ENCODE measurements at regions not wholly inside any gene's neighbourhood (a gene's known extent, or its start where the extent isn't known, plus 50 kb on each side); places are given as distances from the start of the nearest gene placed in this dataset.

DNA sequence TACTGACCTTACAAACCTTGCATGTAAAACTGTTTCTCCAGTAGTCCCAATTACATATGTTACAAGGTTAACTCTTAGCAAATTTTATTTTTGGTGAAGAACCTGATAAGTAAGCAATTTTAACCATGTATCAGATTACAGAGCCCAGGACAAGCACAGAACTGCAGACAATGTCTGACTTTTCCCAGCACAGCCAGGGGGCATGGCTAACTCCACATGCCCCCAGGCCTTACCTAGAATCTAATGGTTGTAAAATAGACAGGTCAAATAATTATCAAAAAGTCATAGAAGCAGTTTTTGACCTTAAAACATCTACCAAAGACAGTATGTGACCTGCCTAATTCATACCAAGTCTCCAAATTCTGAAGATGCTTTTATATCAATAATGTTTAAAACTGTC lies 364.1 kb downstream of the FOXO1 start (continued):
- TF ChIP-seq ZNF134 (CRISPR knock-in tag; conservative IDR thresholded peaks at IDR 0.05) (no peak), ARHGAP35 (IDR thresholded peaks at IDR 0.05; ENCODE audit: partially characterized antibody) (no peak), ZNF696 (CRISPR knock-in tag; conservative IDR thresholded peaks at IDR 0.05) (no peak), POLR2H (tag; IDR thresholded peaks at IDR 0.05; ENCODE audit: low read depth) (no peak), ZKSCAN8 (CRISPR knock-in tag; IDR thresholded peaks at IDR 0.05) (no peak)
- TF ChIP-seq, protein P1, sequence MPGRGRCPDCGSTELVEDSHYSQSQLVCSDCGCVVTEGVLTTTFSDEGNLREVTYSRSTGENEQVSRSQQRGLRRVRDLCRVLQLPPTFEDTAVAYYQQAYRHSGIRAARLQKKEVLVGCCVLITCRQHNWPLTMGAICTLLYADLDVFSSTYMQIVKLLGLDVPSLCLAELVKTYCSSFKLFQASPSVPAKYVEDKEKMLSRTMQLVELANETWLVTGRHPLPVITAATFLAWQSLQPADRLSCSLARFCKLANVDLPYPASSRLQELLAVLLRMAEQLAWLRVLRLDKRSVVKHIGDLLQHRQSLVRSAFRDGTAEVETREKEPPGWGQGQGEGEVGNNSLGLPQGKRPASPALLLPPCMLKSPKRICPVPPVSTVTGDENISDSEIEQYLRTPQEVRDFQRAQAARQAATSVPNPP (IDR thresholded peaks at IDR 0.05; ENCODE audit: borderline replicate concordance, insufficient read depth, insufficient read length), result no peak
- TF ChIP-seq, protein P2, sequence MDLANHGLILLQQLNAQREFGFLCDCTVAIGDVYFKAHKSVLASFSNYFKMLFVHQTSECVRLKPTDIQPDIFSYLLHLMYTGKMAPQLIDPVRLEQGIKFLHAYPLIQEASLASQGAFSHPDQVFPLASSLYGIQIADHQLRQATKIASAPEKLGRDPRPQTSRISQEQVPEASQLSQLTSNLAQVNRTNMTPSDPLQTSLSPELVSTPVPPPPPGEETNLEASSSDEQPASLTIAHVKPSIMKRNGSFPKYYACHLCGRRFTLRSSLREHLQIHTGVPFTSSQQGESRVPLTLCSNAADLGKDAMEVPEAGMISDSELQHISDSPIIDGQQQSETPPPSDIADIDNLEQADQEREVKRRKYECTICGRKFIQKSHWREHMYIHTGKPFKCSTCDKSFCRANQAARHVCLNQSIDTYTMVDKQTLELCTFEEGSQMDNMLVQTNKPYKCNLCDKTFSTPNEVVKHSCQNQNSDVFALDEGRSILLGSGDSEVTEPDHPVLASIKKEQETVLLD (IDR thresholded peaks at IDR 0.05), result no peak
- TF ChIP-seq, protein P3, sequence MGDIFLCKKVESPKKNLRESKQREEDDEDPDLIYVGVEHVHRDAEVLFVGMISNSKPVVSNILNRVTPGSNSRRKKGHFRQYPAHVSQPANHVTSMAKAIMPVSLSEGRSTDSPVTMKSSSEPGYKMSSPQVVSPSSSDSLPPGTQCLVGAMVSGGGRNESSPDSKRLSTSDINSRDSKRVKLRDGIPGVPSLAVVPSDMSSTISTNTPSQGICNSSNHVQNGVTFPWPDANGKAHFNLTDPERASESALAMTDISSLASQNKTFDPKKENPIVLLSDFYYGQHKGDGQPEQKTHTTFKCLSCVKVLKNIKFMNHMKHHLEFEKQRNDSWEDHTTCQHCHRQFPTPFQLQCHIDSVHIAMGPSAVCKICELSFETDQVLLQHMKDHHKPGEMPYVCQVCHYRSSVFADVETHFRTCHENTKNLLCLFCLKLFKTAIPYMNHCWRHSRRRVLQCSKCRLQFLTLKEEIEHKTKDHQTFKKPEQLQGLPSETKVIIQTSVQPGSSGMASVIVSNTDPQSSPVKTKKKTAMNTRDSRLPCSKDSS (IDR thresholded peaks at IDR 0.05; ENCODE audit: low read depth, partially characterized antibody), result no peak
- TF ChIP-seq, protein P4, sequence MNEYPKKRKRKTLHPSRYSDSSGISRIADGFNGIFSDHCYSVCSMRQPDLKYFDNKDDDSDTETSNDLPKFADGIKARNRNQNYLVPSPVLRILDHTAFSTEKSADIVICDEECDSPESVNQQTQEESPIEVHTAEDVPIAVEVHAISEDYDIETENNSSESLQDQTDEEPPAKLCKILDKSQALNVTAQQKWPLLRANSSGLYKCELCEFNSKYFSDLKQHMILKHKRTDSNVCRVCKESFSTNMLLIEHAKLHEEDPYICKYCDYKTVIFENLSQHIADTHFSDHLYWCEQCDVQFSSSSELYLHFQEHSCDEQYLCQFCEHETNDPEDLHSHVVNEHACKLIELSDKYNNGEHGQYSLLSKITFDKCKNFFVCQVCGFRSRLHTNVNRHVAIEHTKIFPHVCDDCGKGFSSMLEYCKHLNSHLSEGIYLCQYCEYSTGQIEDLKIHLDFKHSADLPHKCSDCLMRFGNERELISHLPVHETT (CRISPR knock-in tag; conservative IDR thresholded peaks at IDR 0.05 in 1 of 2, IDR thresholded peaks at IDR 0.05 in 1 of 2), result no peak
